T-cell (primary cell): ENCODE measurements at regions not wholly inside any gene's neighbourhood (a gene's known extent, or its start where the extent isn't known, plus 50 kb on each side); places are given as distances from the start of the nearest gene placed in this dataset.

ENCODE experiments used
- ATAC-seq, 4 experiments: fragments of 200-7000 bp in 3 of 4; fragments of 150-1000 bp in 1 of 4; cut with Tn5 transposase; replicated peaks in 1 of 4; 1 replicate in 3 of 4; 2 replicates in 1 of 4; pipeline ENCODE4 v1.10.0; 2021; ENCODE audit warnings: moderate library complexity in 3 of 4, mild to moderate bottlenecking in 2 of 4, moderate number of reproducible peaks in 1 of 4
- CTCF ChIA-PET, 2 donors: fragments of 300-600 bp; sonication (Branson Sonifier 250); formaldehyde crosslinking; loops; one replicate each; lab custom pipeline; 2022; ENCODE audit warnings: antibody characterized with exemption in 2 of 2; lab: Charles Lee
- POLR2A ChIA-PET, 2 donors: fragments of 300-600 bp; sonication (Branson Sonifier 250); formaldehyde crosslinking; loops; one replicate each; lab custom pipeline; 2022; ENCODE audit warnings: antibody characterized with exemption in 2 of 2; lab: Charles Lee
- DNase-seq, 35 experiments: peaks; one replicate each; pipeline versions ENCODE4 v3.0.0 to v3.0.0-alpha.2; 2013 to 2023
- H3K27ac ChIP-seq: one replicate; pipeline ENCODE4 v1.5.1; 2013; ENCODE audit warnings: low read length
- H3K27me3 ChIP-seq, 2 experiments: replicated peaks in 1 of 2; 1 replicate in 1 of 2; 2 replicates in 1 of 2; pipeline versions ENCODE4 v1.6.1 to v1.7.0; 2013; ENCODE audit warnings: low read length in 1 of 2, mixed read lengths in 1 of 2; ENCODE audit not compliant: control insufficient read depth in 2 of 2, insufficient read depth in 2 of 2; ENCODE audit errors: extremely low read depth in 1 of 2
- H3K36me3 ChIP-seq, 2 donors: 1 replicate in 1 of 2; 2 replicates in 1 of 2; pipeline versions ENCODE4 v1.6.1 to v1.7.0; 2013; ENCODE audit warnings: low read length in 1 of 2; ENCODE audit not compliant: control insufficient read depth in 2 of 2, insufficient read depth in 1 of 2; ENCODE audit errors: extremely low read depth in 1 of 2
- H3K4me1 ChIP-seq, 2 experiments: 1 replicate in 1 of 2; 2 replicates in 1 of 2; pipeline versions ENCODE4 v1.6.1 to v1.7.0; 2013; ENCODE audit warnings: low read length in 2 of 2, mixed read lengths in 1 of 2; ENCODE audit not compliant: insufficient read depth in 2 of 2, control insufficient read depth in 1 of 2; ENCODE audit errors: extremely low read depth in 1 of 2
- H3K4me3 ChIP-seq, 2 donors: 1 replicate in 1 of 2; 2 replicates in 1 of 2; pipeline versions ENCODE4 v1.5.1 to v1.7.0; 2013; ENCODE audit warnings: mild to moderate bottlenecking in 2 of 2, low read length in 1 of 2, moderate library complexity in 1 of 2; ENCODE audit not compliant: control insufficient read depth in 1 of 2; ENCODE audit errors: extremely low read depth in 1 of 2
- H3K9me3 ChIP-seq: 2 replicates; pipeline ENCODE4 v1.7.0; 2013
- H3K27ac Mint-ChIP-seq, 2 donors: one replicate each; pipeline ENCODE4 v1.8.0; 2020 to 2021; ENCODE audit warnings: mild to moderate bottlenecking in 2 of 2, mixed read lengths in 2 of 2
- H3K27me3 Mint-ChIP-seq, 2 donors: one replicate each; pipeline ENCODE4 v1.8.0; 2021 to 2022; ENCODE audit warnings: mixed read lengths in 2 of 2
- H3K36me3 Mint-ChIP-seq: one replicate; pipeline ENCODE4 v1.8.0; 2021; ENCODE audit warnings: mixed read lengths
- H3K4me1 Mint-ChIP-seq, 3 donors: one replicate each; pipeline ENCODE4 v1.8.0; 2020 to 2022; ENCODE audit warnings: mixed read lengths in 3 of 3, mild to moderate bottlenecking in 1 of 3
- H3K4me3 Mint-ChIP-seq, 3 donors: one replicate each; pipeline ENCODE4 v1.8.0; 2020 to 2022; ENCODE audit warnings: mild to moderate bottlenecking in 3 of 3, mixed read lengths in 3 of 3, moderate library complexity in 3 of 3
- H3K9me3 Mint-ChIP-seq, 3 donors: one replicate each; pipeline ENCODE4 v1.8.0; 2020 to 2022; ENCODE audit warnings: mixed read lengths in 3 of 3
- WGBS: methylation state at CpG from one replicate; pipeline ENCODE4 v1.1.5; 2013; ENCODE audit warnings: missing lambda C conversion rate; ENCODE audit not compliant: insufficient coverage; 5-methylcytosine and 5-hydroxymethylcytosine counted together

GRCh38 chr13:63540061-63540460, 2124.4 kb upstream of the PCDH20 start:
- Mint-ChIP-seq H3K27ac (no peak overlapping the region), H3K4me3 (no peak overlapping the region), H3K27me3 (no peaks in the 10 kb centered on the region), H3K9me3 (peaks cover 10 to 18% (median 17%) of the 10 kb centered on the region in 3 donors), H3K36me3 (no peaks in the 10 kb centered on the region), H3K4me1 (no peaks in the 10 kb centered on the region)
- H3K27ac ChIP-seq = no peak overlapping the region
- ChIA-PET CTCF (interaction anchor here in 1 of 2 donors (0.7 kb wide), 1 partner anchor 437 kb away, joined by 3 read pairs; no protein-coding TSS in a partner anchor), POLR2A (no interaction called here)
- WGBS = no CpG with 5 or more reads among the region's 1 CpG
- H3K4me1 ChIP-seq = no peaks in the 10 kb centered on the region
- H3K27me3 ChIP-seq = no peaks in the 10 kb centered on the region
- H3K36me3 ChIP-seq = no peaks in the 10 kb centered on the region
- H3K9me3 ChIP-seq = peaks cover 2% of the 10 kb centered on the region
- H3K4me3 ChIP-seq = no peak overlapping the region
- DNase-seq (no peak), ATAC-seq (no peak)

GRCh38 chr13:63517371-63517770, 2101.7 kb upstream of the PCDH20 start:
- no peak for ATAC-seq
- no peak for DNase-seq

DNA sequence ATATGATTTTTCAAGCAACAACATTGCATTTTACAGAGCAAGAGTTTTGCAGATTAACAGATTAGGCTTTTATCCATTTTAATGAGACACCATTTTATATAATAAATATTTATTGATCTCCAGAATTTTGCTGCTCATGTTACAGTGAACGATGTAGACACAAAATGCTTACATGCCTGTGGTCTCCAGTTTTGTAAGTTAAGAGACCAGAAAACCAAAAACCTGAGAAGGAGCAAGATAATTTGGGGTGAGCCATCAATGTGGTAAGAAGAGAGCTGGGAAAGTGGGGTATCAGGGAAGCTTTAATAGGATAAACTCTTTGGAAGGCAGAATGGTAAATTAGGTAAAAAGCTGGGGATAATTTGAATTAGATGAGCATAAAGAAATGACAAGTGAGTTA, 2100.5 kb upstream of the PCDH20 start:
- H3K4me3 Mint-ChIP-seq = no peak overlapping the region
- CTCF ChIA-PET = no interaction called here
- POLR2A ChIA-PET = interaction anchor here in 1 of 2 donors (0.7 kb wide), 1 partner anchor 34 kb away, joined by 3 read pairs; no protein-coding TSS in a partner anchor
- Histone ChIP-seq H3K4me3 (no peak overlapping the region), H3K27me3 (no peaks in the 10 kb centered on the region), H3K9me3 (no peaks in the 10 kb centered on the region), H3K36me3 (no peaks in the 10 kb centered on the region), H3K27ac (no peak overlapping the region), H3K4me1 (no peaks in the 10 kb centered on the region)
- WGBS = 88% methylated on average over 1 of the region's 1 CpG
- H3K27ac Mint-ChIP-seq = no peak overlapping the region
- H3K27me3 Mint-ChIP-seq = no peaks in the 10 kb centered on the region
- no peaks in the 10 kb centered on the region for H3K36me3 Mint-ChIP-seq
- H3K9me3 Mint-ChIP-seq = peaks cover 9 to 26% (median 11%) of the 10 kb centered on the region in 3 donors
- H3K4me1 Mint-ChIP-seq = no peaks in the 10 kb centered on the region
- no peak for ATAC-seq
- DNase-seq = no peak

More at GRCh38 chr13:63517371-63517770, 2101.7 kb upstream of the PCDH20 start:
- Mint-ChIP-seq H3K27me3 (no peaks in the 10 kb centered on the region), H3K4me3 (no peak overlapping the region), H3K4me1 (no peaks in the 10 kb centered on the region), H3K36me3 (no peaks in the 10 kb centered on the region), H3K27ac (no peak overlapping the region), H3K9me3 (peaks cover 6 to 23% (median 8%) of the 10 kb centered on the region in 3 donors)
- no peak overlapping the region for H3K27ac ChIP-seq
- 94% methylated on average over 3 of the region's 9 CpGs for WGBS
- no peaks in the 10 kb centered on the region for H3K36me3 ChIP-seq
- H3K4me3 ChIP-seq = no peak overlapping the region
- no peaks in the 10 kb centered on the region for H3K27me3 ChIP-seq
- POLR2A ChIA-PET = no interaction called here
- no peaks in the 10 kb centered on the region for H3K4me1 ChIP-seq
- H3K9me3 ChIP-seq = no peaks in the 10 kb centered on the region
- CTCF ChIA-PET = no interaction called here

GRCh38 chr13:63514886-63515285, 2099.2 kb upstream of the PCDH20 start:
- no peaks in the 10 kb centered on the region for H3K27me3 ChIP-seq
- CTCF ChIA-PET = no interaction called here
- WGBS = no CpG with 5 or more reads among the region's 2 CpGs
- Mint-ChIP-seq H3K9me3 (peaks cover 9 to 30% (median 13%) of the 10 kb centered on the region in 3 donors), H3K4me3 (no peak overlapping the region), H3K27me3 (no peaks in the 10 kb centered on the region), H3K36me3 (no peaks in the 10 kb centered on the region), H3K27ac (no peak overlapping the region), H3K4me1 (no peaks in the 10 kb centered on the region)
- no peaks in the 10 kb centered on the region for H3K36me3 ChIP-seq
- DNase-seq (no peak), ATAC-seq (no peak)
- no peak overlapping the region for H3K27ac ChIP-seq
- H3K4me1 ChIP-seq = no peaks in the 10 kb centered on the region
- H3K9me3 ChIP-seq = no peaks in the 10 kb centered on the region
- no peak overlapping the region for H3K4me3 ChIP-seq
- POLR2A ChIA-PET = no interaction called here

DNA sequence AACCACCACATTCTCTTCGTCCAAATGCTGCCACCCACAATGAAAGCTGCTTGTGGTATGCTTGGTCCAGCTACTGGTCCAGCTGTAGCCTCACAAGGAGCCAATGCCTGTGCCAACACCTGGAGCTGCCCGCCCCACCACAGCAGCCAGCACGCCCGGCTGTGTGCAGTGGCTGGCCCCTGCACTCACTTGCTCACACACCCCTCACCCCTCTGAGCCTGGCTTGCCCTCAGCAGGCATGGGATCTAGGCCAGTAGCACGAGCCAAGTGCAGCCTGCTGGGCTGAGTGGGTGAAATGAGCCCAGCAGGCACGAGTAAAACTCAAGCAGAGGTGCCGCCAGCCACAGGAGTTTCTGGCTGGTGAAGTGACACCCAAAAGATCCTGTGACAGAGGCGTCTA, 2096.4 kb upstream of the PCDH20 start:
- no peak for DNase-seq
- H3K27me3 ChIP-seq = no peaks in the 10 kb centered on the region
- Mint-ChIP-seq H3K27me3 (no peaks in the 10 kb centered on the region), H3K27ac (no peak overlapping the region), H3K36me3 (no peaks in the 10 kb centered on the region), H3K9me3 (peaks cover 6 to 18% (median 12%) of the 10 kb centered on the region in 3 donors), H3K4me3 (no peak overlapping the region), H3K4me1 (no peaks in the 10 kb centered on the region)
- no peak for ATAC-seq
- no peak overlapping the region for H3K27ac ChIP-seq
- ChIA-PET CTCF (no interaction called here), POLR2A (no interaction called here)
- H3K36me3 ChIP-seq = no peaks in the 10 kb centered on the region
- no peaks in the 10 kb centered on the region for H3K4me1 ChIP-seq
- no peaks in the 10 kb centered on the region for H3K9me3 ChIP-seq
- H3K4me3 ChIP-seq = no peak overlapping the region
- 61% methylated on average over 4 of the region's 8 CpGs for WGBS

DNA sequence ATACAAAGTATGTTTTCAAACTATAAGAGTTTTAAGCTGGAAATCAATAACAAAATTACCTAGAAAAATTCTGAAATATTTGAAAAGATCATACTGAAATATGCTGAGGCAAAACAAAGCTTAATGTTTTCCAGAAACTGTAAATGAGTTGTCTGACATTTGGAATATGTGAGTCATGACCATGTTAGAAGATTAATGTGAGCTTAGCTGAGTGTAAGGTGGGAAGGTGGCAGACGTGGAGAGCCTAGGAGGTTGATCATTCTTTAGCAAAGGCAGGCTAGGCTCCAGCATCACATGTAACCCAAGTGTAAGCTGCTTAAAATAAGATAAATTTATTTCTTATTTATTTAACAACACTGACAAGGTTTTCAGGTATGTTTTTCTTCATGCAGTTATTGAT, 2086.1 kb upstream of the PCDH20 start:
- no peaks in the 10 kb centered on the region for H3K4me1 Mint-ChIP-seq
- no peak for ATAC-seq
- ChIA-PET POLR2A (no interaction called here), CTCF (no interaction called here)
- peaks cover 10 to 18% (median 15%) of the 10 kb centered on the region in 3 donors for H3K9me3 Mint-ChIP-seq
- WGBS = no CpG with 5 or more reads among the region's 1 CpG
- H3K4me3 ChIP-seq = no peak overlapping the region
- no peaks in the 10 kb centered on the region for H3K9me3 ChIP-seq
- no peak overlapping the region for H3K4me3 Mint-ChIP-seq
- no peak overlapping the region for H3K27ac Mint-ChIP-seq
- no peaks in the 10 kb centered on the region for H3K36me3 Mint-ChIP-seq
- H3K27me3 Mint-ChIP-seq = no peaks in the 10 kb centered on the region
- DNase-seq = no peak
- H3K27me3 ChIP-seq = no peaks in the 10 kb centered on the region
- H3K36me3 ChIP-seq = no peaks in the 10 kb centered on the region
- H3K27ac ChIP-seq = no peak overlapping the region
- no peaks in the 10 kb centered on the region for H3K4me1 ChIP-seq

GRCh38 chr13:63497601-63498000, 2082.0 kb upstream of the PCDH20 start:
- ATAC-seq = no peak
- H3K27ac ChIP-seq = no peak overlapping the region
- ChIA-PET POLR2A (no interaction called here), CTCF (no interaction called here)
- no peak overlapping the region for H3K4me3 Mint-ChIP-seq
- H3K27me3 ChIP-seq = no peaks in the 10 kb centered on the region
- H3K9me3 Mint-ChIP-seq = peaks cover 12 to 29% (median 13%) of the 10 kb centered on the region in 3 donors
- H3K27ac Mint-ChIP-seq = no peak overlapping the region
- H3K4me3 ChIP-seq = no peak overlapping the region
- H3K4me1 ChIP-seq = no peaks in the 10 kb centered on the region
- DNase-seq = no peak
- H3K4me1 Mint-ChIP-seq = no peaks in the 10 kb centered on the region
- no peaks in the 10 kb centered on the region for H3K27me3 Mint-ChIP-seq
- H3K36me3 ChIP-seq = no peaks in the 10 kb centered on the region
- H3K9me3 ChIP-seq = no peaks in the 10 kb centered on the region
- no peaks in the 10 kb centered on the region for H3K36me3 Mint-ChIP-seq
